HG02870 (cell line): ENCODE measurements at regions not wholly inside any gene's neighbourhood (a gene's known extent, or its start where the extent isn't known, plus 50 kb on each side); places are given as distances from the start of the nearest gene placed in this dataset.
"Not testable (repeated sequence)": the region's sequence is repeated elsewhere in the genome, so short reads cannot be mapped to it uniquely, and the experiment has no call there.

ENCODE experiments used
- ATAC-seq: cut with Tn5 transposase; IDR thresholded peaks from one replicate; pipeline ENCODE4 v1.9.1; 2021; ENCODE audit warnings: mild to moderate bottlenecking, moderate library complexity; ENCODE audit not compliant: unreplicated experiment

DNA sequence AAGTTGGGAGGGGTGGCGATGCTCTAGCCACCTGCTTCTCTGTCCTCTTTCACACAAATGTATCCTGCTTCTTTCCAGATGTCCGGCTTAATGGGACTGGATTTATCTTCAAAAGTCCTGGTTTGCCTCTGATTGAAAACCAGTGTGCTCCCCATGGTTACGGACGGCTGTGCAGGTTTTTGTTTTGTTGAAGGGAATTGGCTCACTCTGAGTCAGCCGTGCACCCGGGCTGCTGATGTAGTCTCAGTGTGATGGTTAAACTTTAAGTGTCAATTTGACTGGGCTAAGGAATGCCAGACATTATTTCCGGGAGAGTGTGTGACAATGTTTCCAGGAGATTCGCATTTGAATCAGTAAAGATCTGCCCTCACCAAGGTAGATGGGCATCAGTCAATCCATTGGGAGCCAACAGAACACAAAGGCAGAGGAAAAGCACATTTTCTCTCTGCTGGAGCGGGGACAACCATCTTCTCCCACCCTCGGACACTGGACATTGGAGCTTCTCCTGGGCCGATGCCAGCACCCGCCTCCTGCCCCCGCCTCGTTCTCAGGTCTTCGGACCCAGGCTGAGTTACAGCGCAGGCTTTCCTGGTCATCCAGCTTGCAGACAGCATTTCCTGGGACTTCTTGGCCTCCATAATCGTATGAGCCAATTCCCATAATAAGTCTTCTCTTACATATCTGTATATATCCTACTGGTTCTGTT, 126.9 kb upstream of the TNRC6C start:
- no peak for ATAC-seq

DNA sequence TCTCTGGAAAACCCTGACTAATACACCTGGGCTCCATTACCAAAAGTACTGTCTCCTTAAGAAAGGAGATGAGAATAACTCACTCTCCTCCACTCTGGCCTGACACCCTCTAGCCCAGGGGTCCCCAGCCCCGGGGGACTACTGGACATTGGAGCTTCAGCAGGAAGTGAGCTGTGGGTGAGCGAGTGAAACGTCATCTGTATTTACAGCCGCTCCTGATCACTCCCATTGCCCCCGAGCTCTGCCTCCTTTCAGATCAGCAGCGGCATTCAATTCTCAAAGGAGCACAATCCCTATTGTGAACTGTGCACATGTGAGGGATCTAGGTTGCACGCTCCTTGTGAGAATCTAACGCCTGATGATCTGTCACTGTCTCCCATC, 126.3 kb upstream of the TNRC6C start:
- no peak for ATAC-seq

DNA sequence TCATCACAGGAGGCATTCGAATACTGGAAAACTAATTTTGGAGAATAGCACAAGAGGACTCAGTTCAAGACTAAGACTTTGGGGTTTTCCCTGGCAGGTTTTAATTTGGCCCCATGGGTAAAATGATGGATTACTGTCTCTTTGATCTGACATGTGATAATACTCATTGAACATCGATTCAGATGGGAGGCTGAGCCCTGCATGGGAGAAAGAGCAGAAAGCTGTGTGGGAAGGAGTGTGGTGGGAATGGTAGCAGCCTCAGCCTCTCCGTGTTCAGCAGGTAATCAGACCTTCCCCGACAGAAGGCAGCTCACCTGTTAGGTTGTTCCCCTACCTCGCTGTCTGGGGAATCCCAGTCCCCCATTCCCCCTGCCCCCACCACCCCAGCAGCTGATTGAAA, 124.7 kb upstream of the TNRC6C start:
- no peak for ATAC-seq

DNA sequence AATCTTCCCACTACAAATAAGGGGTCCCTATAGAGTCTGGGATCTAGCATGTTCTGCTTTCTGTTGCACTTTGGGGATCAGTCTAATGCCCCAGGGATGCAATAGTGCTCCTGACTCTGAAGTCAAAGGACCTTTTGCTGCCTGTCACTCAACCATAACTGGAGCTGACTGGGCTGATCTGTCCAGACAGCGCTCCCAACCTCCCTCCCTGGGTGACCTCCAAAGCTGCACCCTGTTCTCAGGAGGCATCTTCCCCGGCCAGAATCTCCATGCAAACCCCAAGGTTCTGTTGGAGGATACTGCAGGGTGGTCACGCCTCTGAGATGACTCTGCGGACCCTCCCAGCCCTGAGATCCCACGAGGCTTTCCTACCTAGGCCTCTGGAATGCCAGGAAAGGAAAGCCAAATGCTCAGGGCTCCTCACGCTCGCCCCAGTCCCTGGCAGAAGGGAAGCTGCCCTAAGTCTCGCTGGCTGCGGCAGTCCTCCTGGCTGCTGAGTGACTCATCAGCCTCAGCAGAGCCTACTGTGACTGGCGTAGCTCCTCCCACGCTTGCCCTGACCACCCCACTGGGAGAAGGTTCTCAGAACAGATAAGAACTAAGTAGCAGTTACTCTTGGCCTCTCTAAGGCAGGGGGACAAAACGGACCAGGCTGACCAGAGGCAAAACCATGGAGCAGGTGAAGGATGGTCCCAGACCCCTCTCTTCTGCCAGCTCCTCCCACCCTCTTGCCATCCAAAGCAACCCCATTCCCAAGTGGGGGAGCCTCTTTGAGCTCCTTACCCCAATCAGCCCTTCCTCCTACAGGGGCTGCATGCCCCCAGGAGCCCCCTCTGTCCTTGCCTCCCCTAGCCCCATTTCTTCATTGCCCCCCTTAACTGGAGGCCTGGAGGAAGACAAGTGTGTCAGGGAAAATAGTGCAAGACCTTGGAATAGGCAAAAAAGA, 124.1 kb upstream of the TNRC6C start:
- ATAC-seq = no peak

DNA sequence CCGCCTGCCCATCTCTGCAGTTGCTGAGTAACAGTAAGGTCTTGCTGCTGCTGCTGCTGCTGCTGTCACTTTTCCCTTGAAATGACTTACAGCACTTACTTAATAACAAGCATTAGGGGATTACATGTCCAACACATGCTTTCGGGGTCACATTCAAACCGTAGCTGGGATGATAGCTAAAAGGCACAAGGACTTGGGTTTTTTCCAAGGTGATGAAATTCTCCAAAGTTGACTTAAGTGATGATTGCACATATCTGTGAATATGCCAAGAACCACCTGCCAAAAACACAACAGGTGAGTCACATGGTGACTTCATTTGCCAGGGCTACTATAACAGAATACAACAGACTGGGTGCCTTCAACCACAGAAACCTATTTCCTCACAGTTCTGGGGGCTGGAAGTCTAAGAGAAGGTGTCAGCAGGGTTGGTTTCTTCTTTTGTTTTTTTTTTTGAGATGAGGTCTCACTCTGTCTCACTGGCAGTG, 121.9 kb upstream of the TNRC6C start:
- no peak for ATAC-seq

DNA sequence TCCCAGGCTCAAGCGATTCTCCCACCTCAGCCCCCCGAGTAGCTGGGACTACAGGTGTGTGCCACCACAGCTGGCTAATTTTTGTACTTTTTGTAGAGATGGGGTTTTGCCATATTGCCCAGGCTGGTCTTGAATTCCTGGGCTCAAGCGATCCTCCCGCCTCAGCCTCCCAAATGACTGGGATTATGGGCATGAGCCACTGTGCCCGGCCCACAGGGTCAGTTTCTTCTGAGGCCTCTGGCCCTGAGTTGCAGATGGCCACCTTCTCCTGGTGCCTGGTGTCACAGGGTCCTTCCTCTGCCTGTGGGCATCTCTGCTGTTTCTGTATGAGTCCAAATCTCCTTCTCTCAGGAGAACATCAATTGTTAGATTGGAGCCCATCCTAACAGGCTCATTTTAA, 121.4 kb upstream of the TNRC6C start:
- not testable (repeated sequence) for ATAC-seq

DNA sequence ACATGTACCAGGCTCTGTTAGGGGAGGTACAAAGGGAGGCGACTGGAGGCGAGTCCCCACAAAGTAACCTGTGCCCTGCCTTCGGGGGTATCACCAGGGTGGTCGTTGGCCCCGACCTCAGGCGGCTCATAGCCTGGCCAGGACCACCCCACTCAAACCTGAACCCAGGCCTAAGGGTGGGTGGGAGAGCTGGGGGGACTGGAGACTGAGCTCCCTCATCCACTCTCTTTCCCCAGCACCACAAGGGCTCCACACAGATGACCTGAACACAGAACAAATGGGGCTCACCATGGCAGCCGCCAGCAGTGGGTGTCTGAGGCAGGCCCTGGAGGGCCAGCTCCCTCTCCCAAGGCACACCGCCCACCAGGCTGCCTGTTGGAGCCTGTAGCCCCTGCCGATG, 120.6 kb upstream of the TNRC6C start:
- ATAC-seq = no peak

DNA sequence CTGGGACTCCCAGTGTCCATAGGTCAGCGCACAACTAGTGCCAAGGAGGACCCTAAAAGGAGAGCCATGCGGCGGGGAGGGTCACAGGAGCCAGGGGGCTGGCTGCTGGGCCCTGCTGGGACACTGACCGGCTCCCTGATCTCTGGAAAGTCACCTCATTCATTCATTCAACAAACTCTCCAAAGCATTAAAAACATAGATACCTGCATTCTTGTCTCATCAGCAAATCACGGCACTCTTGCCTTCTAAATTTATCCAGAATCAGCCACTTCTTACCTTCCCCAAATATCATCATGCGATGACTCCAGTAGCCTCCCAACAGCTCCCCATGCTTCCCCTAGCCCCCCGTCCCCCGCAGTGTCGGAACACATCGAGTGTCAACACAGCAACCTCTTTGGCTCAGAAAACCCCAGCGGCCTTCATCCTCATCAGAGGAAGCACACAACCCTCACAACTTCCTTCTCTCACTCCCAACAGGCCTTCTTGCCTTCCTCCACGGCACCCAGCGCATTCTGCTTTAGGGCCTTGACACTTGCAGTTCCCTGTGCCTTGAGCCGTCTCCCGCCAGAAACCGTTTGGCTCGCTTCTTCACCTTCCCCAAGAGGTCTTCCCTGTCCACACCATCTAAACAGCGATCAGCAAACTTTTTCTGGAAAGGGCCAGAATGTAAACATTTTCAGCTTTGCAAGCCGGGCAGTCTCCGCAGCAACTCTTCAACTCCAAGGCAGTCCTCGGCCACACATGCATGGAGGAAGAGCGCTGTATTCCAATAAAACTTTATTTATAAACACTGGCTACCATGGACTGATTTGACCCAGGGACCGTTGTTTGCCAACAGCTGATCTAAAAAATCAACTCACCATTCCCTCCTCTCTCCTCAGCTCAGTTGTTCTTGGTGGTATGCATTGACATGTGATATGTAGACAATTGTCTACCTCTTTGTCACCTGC, 119.5 kb upstream of the TNRC6C start:
- no peak for ATAC-seq

DNA sequence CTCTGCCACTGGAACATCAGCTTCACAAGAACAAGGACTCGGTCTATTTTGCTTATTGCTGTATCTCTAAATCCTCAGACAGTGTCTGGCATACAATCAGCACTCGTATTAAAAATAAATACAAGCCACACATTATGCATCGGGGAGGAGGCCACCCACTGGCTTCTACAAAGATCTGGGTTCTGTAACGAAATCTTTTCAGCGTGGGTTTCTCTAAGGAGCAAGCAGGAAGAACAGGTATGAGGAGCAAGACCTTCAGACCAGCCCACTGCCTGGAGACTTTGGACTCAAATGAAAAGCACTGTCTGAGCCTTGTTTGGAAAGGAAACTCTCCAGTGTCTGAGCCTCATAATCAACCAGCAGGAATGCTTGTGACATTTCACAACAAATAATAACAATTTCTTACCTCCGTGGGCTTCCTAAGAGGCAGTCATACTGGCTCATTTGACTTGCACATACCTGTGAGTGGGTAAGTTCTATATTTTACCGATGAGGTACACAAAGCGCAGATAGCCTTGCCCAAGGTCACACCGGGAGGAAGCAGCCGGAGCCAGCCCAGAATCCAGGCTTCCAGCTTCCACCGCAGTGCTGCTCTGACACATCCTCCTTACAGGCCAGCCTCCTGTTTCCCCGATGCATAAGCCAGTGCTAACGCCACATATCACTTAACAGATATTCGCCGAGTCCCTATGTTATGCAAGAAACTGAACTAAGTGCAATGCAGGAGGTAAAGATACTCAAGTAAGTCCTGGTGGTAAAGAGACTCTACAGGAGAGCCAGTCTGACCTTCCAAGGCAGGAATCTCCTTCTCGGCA, 118.6 kb upstream of the TNRC6C start:
- no peak for ATAC-seq

DNA sequence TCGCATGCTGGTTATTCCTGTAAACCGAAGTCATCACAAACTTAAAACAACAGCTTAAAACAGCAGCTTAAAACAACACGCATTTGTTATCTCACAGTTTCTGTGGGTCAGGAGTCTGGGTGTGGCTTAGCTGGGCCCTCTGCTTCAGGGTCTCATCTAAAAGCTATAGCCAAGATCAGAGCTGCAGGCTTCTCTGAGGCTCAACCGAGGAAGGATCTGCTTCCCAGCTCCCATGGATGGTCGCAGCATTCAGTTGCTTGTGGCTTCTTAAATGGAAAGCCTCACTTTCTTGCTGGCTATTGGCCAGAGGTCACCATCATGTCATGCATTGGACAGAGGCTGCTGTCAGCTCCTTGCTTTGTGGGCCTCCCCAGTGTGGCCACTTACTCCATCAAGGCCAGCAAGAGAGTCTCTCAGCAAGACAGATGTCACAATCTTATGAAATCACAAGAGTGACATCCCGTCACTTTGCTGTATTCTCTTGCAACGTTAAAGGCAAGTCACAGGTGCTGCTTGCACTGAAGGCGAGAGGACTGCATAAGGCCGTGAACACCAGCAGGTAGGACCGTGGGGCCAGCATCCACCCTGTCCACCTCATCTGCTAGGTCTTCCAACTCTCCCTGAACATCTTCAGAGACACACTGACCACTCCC, 117.9 kb upstream of the TNRC6C start:
- no peak for ATAC-seq

DNA sequence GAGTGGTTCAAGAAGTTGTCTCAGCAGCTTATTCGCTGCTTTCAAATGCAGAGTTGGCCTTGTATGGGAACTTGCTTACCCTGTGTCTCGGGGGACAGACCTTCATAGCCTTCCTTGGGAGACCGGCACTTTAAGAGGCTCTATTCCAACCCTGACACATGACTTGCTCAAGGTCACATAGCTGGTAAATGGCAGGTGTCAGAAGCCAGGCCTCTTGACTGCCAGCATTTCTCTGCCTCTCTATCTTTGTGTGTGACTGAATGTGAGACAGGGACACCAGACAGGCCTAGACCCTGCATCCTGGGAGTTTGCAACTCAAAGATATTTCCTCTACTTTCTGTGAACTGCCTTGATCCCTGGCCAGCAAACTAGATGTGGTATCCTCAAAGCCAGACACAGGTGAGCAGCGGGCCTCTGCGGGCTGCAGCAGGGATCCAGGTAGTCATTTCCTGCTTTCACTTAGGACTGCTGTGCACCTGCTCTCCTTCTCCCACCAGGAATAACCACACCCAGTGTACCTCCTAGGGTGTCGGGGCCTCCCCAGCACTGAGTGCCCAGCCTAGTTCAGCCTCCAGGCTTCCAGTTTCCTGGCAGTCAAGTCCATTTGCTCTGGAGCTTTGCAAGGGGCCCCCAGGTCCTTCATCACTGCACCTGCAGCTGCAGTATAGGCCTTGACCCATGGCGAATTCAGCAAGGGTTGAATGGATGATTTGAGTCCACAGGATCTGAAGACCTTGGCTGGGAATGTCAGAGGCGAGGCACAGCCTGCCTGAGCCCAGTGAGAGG, 116.6 kb upstream of the TNRC6C start:
- no peak for ATAC-seq

DNA sequence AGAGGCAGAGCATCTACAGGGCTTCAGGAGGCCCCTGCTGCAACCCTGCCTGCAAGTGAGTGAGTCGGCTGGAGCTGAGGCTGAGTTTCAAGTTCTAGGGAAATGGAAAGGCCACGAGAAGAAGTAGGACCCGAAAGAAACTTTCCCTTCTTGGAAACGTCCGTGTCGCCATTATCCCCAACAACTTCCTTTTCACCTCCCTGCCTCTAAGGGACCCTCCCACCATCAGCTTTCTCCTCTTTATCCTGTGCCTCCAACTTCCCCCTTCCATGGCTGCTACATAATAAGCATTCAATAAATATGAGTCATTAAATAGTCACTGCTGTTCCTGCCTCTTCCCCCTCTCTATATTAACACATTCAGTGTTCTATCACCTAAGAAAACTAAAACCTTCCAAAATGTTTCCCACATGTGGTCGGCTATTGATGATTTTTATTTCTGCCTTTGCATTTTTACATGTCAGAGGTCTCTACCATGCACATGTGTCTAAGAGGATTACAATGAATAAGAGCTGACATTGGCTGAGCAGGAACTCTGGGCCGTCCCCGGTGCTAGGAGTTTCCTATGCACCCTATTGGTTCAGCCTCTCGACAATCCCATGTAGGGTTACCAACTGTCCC, 115.9 kb upstream of the TNRC6C start:
- ATAC-seq = no peak

DNA sequence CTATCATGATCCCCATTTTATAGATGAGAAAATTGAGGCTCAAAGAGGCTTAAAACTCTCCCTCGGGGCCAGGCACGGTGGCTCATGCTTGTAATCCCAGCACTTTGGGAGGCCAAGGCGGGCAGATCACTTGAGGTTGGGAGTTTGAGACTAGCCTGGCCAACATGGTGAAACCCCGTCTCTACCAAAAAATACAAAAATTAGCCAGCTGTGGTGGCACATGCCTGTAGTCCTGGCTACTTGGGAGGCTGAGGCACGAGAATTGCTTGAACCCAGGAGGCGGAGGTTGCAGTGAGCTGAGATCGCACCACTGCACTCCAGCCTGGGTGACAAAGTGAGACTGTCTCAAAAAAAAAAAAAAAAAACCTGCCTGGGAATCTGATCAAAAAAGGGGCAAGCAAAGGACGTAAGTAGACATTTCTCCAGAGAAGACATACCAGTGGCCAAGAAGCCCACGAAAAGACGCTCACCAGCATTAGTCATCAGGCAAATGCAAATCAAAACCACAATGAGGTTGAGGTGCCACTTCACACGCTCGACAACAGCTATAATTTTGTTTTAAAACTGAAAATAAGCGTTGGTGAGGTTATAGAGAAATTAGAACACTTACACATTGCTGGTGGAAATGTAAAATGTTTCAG, 115.1 kb upstream of the TNRC6C start:
- not testable (repeated sequence) for ATAC-seq

DNA sequence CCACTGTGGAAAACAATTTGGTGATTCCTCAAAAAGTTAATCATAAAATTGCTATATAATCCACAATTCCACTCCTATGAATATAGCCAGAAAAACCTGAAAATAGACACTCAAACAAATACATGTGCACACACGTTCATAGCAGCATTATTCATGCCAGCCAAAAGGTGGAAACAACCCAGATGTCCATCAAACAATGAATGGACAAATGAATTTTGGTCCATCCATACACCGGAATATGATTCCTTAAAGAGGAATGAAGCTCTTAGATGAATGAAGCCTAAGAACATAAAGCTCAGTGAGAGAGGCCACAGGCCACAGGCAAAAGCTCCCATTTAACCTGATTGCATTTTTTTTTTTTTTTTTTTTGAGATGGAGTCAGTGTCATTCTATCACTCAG, 114.6 kb upstream of the TNRC6C start:
- no peak for ATAC-seq

DNA sequence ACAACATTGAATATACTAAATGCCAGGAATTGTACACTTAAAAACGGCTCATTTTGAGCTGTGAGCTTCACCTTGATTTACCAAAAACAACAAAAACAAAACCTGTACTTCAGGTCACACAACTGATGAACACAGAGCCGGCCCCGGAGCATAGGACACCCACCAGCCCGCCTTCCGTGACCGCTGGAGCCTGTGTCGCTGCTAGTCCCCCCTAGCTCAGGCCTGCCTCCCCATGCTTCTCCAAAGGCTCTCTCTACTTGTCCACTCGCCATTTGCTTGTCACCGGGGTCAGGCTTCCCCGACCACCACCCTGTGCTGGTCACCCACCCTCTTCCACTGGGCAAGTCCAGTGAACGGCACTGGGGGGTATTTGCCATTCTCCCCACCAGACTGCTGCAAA, 113.8 kb upstream of the TNRC6C start:
- no peak for ATAC-seq

DNA sequence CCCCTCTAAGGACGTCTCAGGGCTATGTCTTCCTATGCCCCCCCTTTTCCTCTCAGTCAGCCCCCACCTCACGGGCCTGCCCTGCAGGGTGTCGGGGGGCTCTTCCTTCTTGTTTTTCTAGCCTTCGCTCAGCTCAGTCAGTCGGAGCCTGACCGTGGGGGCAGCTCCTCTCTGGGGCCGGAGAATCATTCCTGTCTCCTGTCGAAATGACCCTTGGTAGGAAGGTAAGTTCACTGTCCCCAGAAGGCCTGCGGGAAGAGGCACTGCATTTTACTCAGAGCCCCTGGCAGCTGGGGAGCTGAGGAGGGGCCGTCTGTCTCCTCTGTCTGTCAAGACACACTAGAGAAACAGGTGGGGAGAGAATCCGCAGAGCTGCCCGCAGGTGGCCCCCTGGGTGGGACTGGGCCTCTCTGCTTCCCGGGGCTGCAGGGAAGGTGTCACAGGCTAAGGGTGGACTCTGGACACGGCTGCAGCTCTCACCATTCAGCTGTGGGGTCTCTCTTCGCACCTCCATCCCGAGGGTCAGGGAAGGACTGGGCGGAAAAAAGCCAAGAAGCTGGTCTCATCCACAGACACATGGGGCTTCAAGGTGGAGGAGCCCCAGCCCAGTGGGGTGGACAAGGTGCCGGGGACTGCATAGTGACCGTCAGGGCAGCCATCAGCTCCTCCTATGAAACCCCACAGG, 112.8 kb upstream of the TNRC6C start:
- no peak for ATAC-seq

DNA sequence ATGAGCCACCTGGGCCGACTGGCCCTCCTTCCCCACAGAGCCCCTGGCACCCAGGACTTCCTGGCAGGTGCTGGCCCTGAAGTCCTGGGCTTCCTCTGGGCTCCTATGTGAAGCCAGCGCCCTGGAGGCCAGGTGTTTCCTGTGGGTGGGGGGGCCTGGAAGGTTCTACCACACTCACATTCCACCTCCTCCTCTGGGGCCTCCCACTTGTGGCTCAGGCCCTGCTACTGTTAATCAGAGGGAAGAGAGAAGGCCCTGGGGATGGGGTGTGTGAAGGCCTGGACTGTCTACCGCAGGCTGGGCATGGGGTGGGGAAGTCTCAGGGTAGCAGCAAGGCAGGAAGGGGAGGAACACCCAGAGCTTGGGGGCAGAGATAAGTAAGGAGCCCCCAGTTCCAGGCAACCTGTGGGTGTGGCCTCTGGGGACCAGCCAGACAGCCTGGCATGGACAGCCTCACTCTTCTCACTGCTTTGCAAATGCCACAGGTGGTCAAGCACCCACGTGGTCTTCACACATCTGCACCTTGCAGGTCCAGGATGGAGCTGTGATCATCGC, 111.9 kb upstream of the TNRC6C start:
- ATAC-seq = no peak
